KMS-11 (cell line): ENCODE measurements at regions not wholly inside any gene's neighbourhood (a gene's known extent, or its start where the extent isn't known, plus 50 kb on each side); places are given as distances from the start of the nearest gene placed in this dataset.

ENCODE experiments used
- H2AFZ ChIP-seq: fragments of 200-600 bp; sonication (generic); 2 replicates; pipeline ENCODE4 v1.6.1; 2016; ENCODE audit warnings: antibody characterized with exemption, mixed run types, low read depth
- H3K27ac ChIP-seq: fragments of 200-600 bp; sonication (generic); 2 replicates; pipeline ENCODE4 v1.6.1; 2016; ENCODE audit warnings: mild to moderate bottlenecking, mixed run types
- H3K27me3 ChIP-seq: fragments of 200-600 bp; sonication (generic); 2 replicates; pipeline ENCODE4 v1.6.1; 2017; ENCODE audit warnings: mild to moderate bottlenecking, low read depth, mixed run types, moderate library complexity; ENCODE audit not compliant: insufficient read depth
- H3K36me3 ChIP-seq: fragments of 200-600 bp; sonication (generic); 2 replicates; pipeline ENCODE4 v1.6.1; 2017; ENCODE audit warnings: mild to moderate bottlenecking, mixed run types; ENCODE audit not compliant: insufficient read depth
- H3K4me1 ChIP-seq: fragments of 200-600 bp; sonication (generic); 2 replicates; pipeline ENCODE4 v1.6.1; 2016; ENCODE audit warnings: mild to moderate bottlenecking, low read depth, mixed run types; ENCODE audit not compliant: poor library complexity, severe bottlenecking
- H3K4me2 ChIP-seq: fragments of 200-600 bp; sonication (generic); 2 replicates; pipeline ENCODE4 v1.7.0; 2016; ENCODE audit warnings: mild to moderate bottlenecking, mixed run types
- H3K4me3 ChIP-seq: fragments of 200-600 bp; sonication (generic); IDR thresholded peaks from 2 replicates; pipeline ENCODE4 v1.6.1; 2017; ENCODE audit warnings: low read depth, low read length, mixed read lengths; ENCODE audit not compliant: insufficient read depth
- H3K79me2 ChIP-seq: fragments of 200-600 bp; sonication (generic); 2 replicates; pipeline ENCODE4 v1.6.1; 2016; ENCODE audit warnings: low read depth, mixed run types; ENCODE audit not compliant: insufficient read depth
- H3K9ac ChIP-seq: fragments of 200-600 bp; sonication (generic); 2 replicates; pipeline ENCODE4 v1.6.1; 2016; ENCODE audit warnings: mild to moderate bottlenecking, mixed run types
- H4K20me1 ChIP-seq: fragments of 200-600 bp; sonication (generic); 2 replicates; pipeline ENCODE4 v1.6.1; 2016; ENCODE audit warnings: mild to moderate bottlenecking, mixed run types; ENCODE audit not compliant: insufficient read depth
- TF ChIP-seq, protein P1 (sequence below): fragments of 200-600 bp; sonication (generic); conservative IDR thresholded peaks from 2 replicates; pipeline ENCODE4 v1.6.1; 2017; ENCODE audit warnings: low read depth, mild to moderate bottlenecking, antibody characterized with exemption, low read length, moderate library complexity, mixed read lengths

DNA sequence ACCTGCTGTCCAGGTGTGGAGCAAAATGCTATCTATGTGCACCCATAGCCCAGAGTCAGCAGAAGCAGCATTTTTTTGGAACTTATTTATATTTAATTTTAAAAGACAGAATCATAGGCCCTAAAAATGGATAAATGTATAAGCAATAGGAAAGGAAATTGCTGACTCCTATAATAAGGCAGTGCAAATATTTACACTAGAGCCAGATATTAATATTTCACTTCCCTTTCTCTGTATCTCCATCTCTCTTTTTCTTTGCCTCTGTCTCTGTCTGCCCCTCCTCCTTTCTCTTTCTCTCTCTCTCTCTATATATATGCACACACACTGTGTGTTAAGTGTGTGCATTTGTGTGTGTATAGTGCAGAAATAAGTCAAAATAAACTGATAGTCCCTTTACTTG lies 375.6 kb downstream of the SOX11 start:
- no peaks in the 10 kb centered on the region for H3K27me3 ChIP-seq
- H3K36me3 ChIP-seq, result no peaks in the 10 kb centered on the region
- H3K4me1 ChIP-seq, result no peaks in the 10 kb centered on the region
- no peak overlapping the region for H3K9ac ChIP-seq
- no peak overlapping the region for H2AFZ ChIP-seq
- TF ChIP-seq, protein P1, sequence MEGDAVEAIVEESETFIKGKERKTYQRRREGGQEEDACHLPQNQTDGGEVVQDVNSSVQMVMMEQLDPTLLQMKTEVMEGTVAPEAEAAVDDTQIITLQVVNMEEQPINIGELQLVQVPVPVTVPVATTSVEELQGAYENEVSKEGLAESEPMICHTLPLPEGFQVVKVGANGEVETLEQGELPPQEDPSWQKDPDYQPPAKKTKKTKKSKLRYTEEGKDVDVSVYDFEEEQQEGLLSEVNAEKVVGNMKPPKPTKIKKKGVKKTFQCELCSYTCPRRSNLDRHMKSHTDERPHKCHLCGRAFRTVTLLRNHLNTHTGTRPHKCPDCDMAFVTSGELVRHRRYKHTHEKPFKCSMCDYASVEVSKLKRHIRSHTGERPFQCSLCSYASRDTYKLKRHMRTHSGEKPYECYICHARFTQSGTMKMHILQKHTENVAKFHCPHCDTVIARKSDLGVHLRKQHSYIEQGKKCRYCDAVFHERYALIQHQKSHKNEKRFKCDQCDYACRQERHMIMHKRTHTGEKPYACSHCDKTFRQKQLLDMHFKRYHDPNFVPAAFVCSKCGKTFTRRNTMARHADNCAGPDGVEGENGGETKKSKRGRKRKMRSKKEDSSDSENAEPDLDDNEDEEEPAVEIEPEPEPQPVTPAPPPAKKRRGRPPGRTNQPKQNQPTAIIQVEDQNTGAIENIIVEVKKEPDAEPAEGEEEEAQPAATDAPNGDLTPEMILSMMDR, result no peak
- H3K79me2 ChIP-seq, result no peaks in the 10 kb centered on the region
- H3K27ac ChIP-seq, result no peak overlapping the region
- H3K4me2 ChIP-seq, result no peak overlapping the region
- no peaks in the 10 kb centered on the region for H4K20me1 ChIP-seq
- no peak overlapping the region for H3K4me3 ChIP-seq

DNA sequence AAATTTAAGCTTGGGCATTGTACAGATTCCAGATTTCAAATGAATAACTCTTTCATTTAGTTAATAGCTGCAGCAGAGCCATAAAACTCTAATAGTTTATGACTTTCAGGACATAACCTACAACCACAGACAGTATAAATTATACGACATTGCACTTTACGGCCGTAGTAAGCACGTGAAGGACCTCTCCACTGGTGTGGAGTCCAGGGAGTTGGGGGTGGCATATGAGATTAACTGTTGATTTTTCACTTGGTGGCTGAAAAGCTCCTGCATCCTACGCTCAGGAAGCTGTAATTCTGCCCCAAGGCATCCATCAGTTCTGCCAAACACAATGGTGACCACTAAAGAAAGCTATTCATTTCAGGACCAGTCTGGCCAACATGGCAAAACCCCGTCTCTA lies 376.2 kb downstream of the SOX11 start:
- no peak overlapping the region for H3K4me2 ChIP-seq
- H3K27me3 ChIP-seq, result no peaks in the 10 kb centered on the region
- no peaks in the 10 kb centered on the region for H3K79me2 ChIP-seq
- no peak overlapping the region for H2AFZ ChIP-seq
- no peaks in the 10 kb centered on the region for H4K20me1 ChIP-seq
- TF ChIP-seq, protein P1, result no peak
- no peak overlapping the region for H3K4me3 ChIP-seq
- H3K4me1 ChIP-seq, result no peaks in the 10 kb centered on the region
- no peak overlapping the region for H3K9ac ChIP-seq
- H3K27ac ChIP-seq, result no peak overlapping the region
- H3K36me3 ChIP-seq, result no peaks in the 10 kb centered on the region

DNA sequence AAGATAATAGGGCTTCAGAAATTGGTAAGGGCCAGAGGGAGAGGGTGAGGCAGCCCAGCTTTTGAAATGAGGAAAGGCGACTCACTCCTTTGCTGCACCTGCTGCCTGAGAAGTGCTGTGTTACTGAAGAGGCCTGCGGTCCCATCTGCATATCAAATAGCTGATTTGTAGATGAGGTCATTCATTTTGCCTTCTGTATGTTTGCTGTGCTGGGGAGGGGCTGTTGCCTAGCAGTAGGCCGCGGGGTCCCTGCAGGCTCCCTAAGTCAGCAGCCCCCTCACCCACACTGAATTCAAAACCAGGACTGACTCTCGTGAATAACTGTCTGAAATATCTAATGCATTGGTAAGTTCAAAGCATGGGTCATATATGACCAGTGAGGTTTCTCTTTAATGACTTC lies 377.2 kb downstream of the SOX11 start:
- Histone ChIP-seq H3K4me3 (no peak overlapping the region), H3K27me3 (no peaks in the 10 kb centered on the region), H3K9ac (no peak overlapping the region), H3K27ac (no peak overlapping the region), H3K4me2 (no peak overlapping the region), H2AFZ (no peak overlapping the region), H3K36me3 (no peaks in the 10 kb centered on the region), H3K79me2 (no peaks in the 10 kb centered on the region), H4K20me1 (no peaks in the 10 kb centered on the region), H3K4me1 (no peaks in the 10 kb centered on the region)
- TF ChIP-seq, protein P1, result no peak

DNA sequence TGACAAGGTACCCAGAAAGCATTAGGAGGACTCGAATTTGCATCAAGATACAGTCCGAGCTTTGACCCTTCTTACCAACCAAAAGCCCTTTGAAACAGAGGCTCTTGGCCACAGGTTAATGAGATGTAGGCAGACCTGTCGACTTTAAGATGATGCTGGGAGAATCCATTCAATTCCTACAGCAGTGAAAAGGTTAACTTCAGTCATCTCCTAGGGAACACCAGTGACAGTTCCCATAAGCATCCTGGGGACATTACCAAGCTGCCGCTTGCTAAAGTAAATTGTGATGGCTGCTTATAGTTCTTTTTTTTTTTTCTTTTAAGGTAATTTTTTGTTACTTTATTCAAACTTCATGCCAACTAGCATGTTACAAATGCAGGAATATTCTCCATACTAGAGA lies 379.3 kb downstream of the SOX11 start:
- Histone ChIP-seq H3K4me2 (no peak overlapping the region), H3K9ac (no peak overlapping the region), H3K27ac (no peak overlapping the region), H3K27me3 (no peaks in the 10 kb centered on the region), H3K36me3 (no peaks in the 10 kb centered on the region), H3K4me3 (no peak overlapping the region), H3K4me1 (no peaks in the 10 kb centered on the region), H4K20me1 (no peaks in the 10 kb centered on the region), H2AFZ (no peak overlapping the region), H3K79me2 (no peaks in the 10 kb centered on the region)
- TF ChIP-seq, protein P1, result no peak

DNA sequence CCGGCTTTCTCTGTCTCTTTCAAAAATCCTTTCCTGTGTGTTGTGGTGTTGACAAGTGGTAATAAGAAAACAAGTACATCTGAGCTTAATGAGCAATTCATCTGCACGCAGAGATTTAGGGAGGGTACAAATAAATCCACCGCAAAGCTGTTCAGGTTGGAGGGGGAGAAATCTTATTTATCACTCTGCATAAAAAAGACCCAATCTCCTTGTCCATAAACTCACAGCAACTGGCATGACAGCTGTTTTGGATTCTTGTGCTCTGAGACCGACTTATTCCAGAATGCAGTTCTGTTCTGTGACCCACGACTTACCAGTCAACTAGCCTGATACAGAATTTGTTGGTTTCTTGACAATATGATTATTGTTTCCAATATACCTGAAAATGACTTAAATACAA lies 380.1 kb downstream of the SOX11 start:
- H2AFZ ChIP-seq, result no peak overlapping the region
- H4K20me1 ChIP-seq, result no peaks in the 10 kb centered on the region
- TF ChIP-seq, protein P1, result no peak
- H3K27ac ChIP-seq, result no peak overlapping the region
- no peak overlapping the region for H3K4me2 ChIP-seq
- no peak overlapping the region for H3K4me3 ChIP-seq
- H3K4me1 ChIP-seq, result no peaks in the 10 kb centered on the region
- no peak overlapping the region for H3K9ac ChIP-seq
- H3K27me3 ChIP-seq, result no peaks in the 10 kb centered on the region
- H3K36me3 ChIP-seq, result no peaks in the 10 kb centered on the region
- no peaks in the 10 kb centered on the region for H3K79me2 ChIP-seq
